ENCODE measurements at regions not wholly inside any gene's neighbourhood (a gene's known extent, or its start where the extent isn't known, plus 50 kb on each side); places are given as distances from the start of the nearest gene placed in this dataset.

GRCh38 chr5:58281189-58281588 lies 178.7 kb downstream of the PLK2 start:
- H3K9me3 ChIP-seq (ENCODE audit: insufficient read depth, low read length): no peaks in the 10 kb centered on the region
- no peak for DNase-seq (ENCODE audit: low read depth, low spot score)
- no peaks in the 10 kb centered on the region for H3K36me3 ChIP-seq (ENCODE audit: insufficient read depth, insufficient read length, low read length)

GRCh38 chr5:58279259-58279658 lies 180.6 kb downstream of the PLK2 start:
- TF ChIP-seq SUZ12 (IDR thresholded peaks at IDR 0.05; ENCODE audit: extremely low read depth, insufficient read depth, insufficient read length) (no peak), YY1 (IDR thresholded peaks at IDR 0.05; ENCODE audit: insufficient read depth, insufficient read length) (no peak), ZNF274 (IDR thresholded peaks at IDR 0.05; ENCODE audit: low read depth, low read length) (no peak)

More at GRCh38 chr5:58281189-58281588, 178.7 kb downstream of the PLK2 start:
- Histone ChIP-seq H3K4me3 (ENCODE audit: insufficient read length, low read depth) (no peak overlapping the region), H3K9ac (ENCODE audit: insufficient read length, low read depth) (no peak overlapping the region), H3K27me3 (ENCODE audit: insufficient read depth, insufficient read length) (no peaks in the 10 kb centered on the region), H3K4me1 (ENCODE audit: insufficient read depth, insufficient read length) (no peaks in the 10 kb centered on the region)
- no peak for TF ChIP-seq SUZ12 (IDR thresholded peaks at IDR 0.05; ENCODE audit: extremely low read depth, insufficient read depth, insufficient read length)
- no peak for TF ChIP-seq YY1 (IDR thresholded peaks at IDR 0.05; ENCODE audit: insufficient read depth, insufficient read length)
- TF ChIP-seq ZNF274 (IDR thresholded peaks at IDR 0.05; ENCODE audit: low read depth, low read length): no peak

GRCh38 chr5:58276431-58276830 lies 183.5 kb downstream of the PLK2 start:
- Histone ChIP-seq H3K9me3 (ENCODE audit: insufficient read depth, low read length) (no peaks in the 10 kb centered on the region), H3K4me3 (ENCODE audit: insufficient read length, low read depth) (no peak overlapping the region), H3K9ac (ENCODE audit: insufficient read length, low read depth) (no peak overlapping the region), H3K36me3 (ENCODE audit: insufficient read depth, insufficient read length, low read length) (no peaks in the 10 kb centered on the region), H3K4me1 (ENCODE audit: insufficient read depth, insufficient read length) (no peaks in the 10 kb centered on the region), H3K27me3 (ENCODE audit: insufficient read depth, insufficient read length) (no peaks in the 10 kb centered on the region)
- TF ChIP-seq YY1 (IDR thresholded peaks at IDR 0.05; ENCODE audit: insufficient read depth, insufficient read length) (no peak), SUZ12 (IDR thresholded peaks at IDR 0.05; ENCODE audit: extremely low read depth, insufficient read depth, insufficient read length) (no peak), ZNF274 (IDR thresholded peaks at IDR 0.05; ENCODE audit: low read depth, low read length) (no peak)
- no peak for DNase-seq (ENCODE audit: low read depth, low spot score)

More at GRCh38 chr5:58279259-58279658, 180.6 kb downstream of the PLK2 start:
- Histone ChIP-seq H3K9ac (ENCODE audit: insufficient read length, low read depth) (no peak overlapping the region), H3K27me3 (ENCODE audit: insufficient read depth, insufficient read length) (no peaks in the 10 kb centered on the region), H3K9me3 (ENCODE audit: insufficient read depth, low read length) (no peaks in the 10 kb centered on the region), H3K36me3 (ENCODE audit: insufficient read depth, insufficient read length, low read length) (no peaks in the 10 kb centered on the region), H3K4me1 (ENCODE audit: insufficient read depth, insufficient read length) (no peaks in the 10 kb centered on the region), H3K4me3 (ENCODE audit: insufficient read length, low read depth) (no peak overlapping the region)
- DNase-seq (ENCODE audit: low read depth, low spot score): no peak

GRCh38 chr5:58275516-58275915 lies 184.4 kb downstream of the PLK2 start:
- Histone ChIP-seq H3K36me3 (ENCODE audit: insufficient read depth, insufficient read length, low read length) (no peaks in the 10 kb centered on the region), H3K4me3 (ENCODE audit: insufficient read length, low read depth) (no peak overlapping the region), H3K9ac (ENCODE audit: insufficient read length, low read depth) (no peak overlapping the region), H3K27me3 (ENCODE audit: insufficient read depth, insufficient read length) (no peaks in the 10 kb centered on the region), H3K4me1 (ENCODE audit: insufficient read depth, insufficient read length) (no peaks in the 10 kb centered on the region), H3K9me3 (ENCODE audit: insufficient read depth, low read length) (no peaks in the 10 kb centered on the region)
- TF ChIP-seq SUZ12 (IDR thresholded peaks at IDR 0.05; ENCODE audit: extremely low read depth, insufficient read depth, insufficient read length): no peak
- DNase-seq (ENCODE audit: low read depth, low spot score): no peak

- H3K4me1 ChIP-seq (ENCODE audit: insufficient read depth, insufficient read length): no peaks in the 10 kb centered on the region
- no peak for DNase-seq (ENCODE audit: low read depth, low spot score)
- TF ChIP-seq SUZ12 (IDR thresholded peaks at IDR 0.05; ENCODE audit: extremely low read depth, insufficient read depth, insufficient read length): no peak
- no peak for TF ChIP-seq ZNF274 (IDR thresholded peaks at IDR 0.05; ENCODE audit: low read depth, low read length)
- no peak for TF ChIP-seq YY1 (IDR thresholded peaks at IDR 0.05; ENCODE audit: insufficient read depth, insufficient read length)
- no peaks in the 10 kb centered on the region for H3K27me3 ChIP-seq (ENCODE audit: insufficient read depth, insufficient read length)
- H3K9ac ChIP-seq (ENCODE audit: insufficient read length, low read depth): no peak overlapping the region
- H3K36me3 ChIP-seq (ENCODE audit: insufficient read depth, insufficient read length, low read length): no peaks in the 10 kb centered on the region
- H3K9me3 ChIP-seq (ENCODE audit: insufficient read depth, low read length): no peaks in the 10 kb centered on the region
- no peak overlapping the region for H3K4me3 ChIP-seq (ENCODE audit: insufficient read length, low read depth)
Measured at GRCh38 chr5:58274191-58274590, 185.7 kb downstream of the PLK2 start.

GRCh38 chr5:58273711-58274110 lies 186.2 kb downstream of the PLK2 start:
- H3K4me3 ChIP-seq (ENCODE audit: insufficient read length, low read depth): no peak overlapping the region
- no peaks in the 10 kb centered on the region for H3K9me3 ChIP-seq (ENCODE audit: insufficient read depth, low read length)
- no peaks in the 10 kb centered on the region for H3K27me3 ChIP-seq (ENCODE audit: insufficient read depth, insufficient read length)
- no peaks in the 10 kb centered on the region for H3K4me1 ChIP-seq (ENCODE audit: insufficient read depth, insufficient read length)
- no peak for DNase-seq (ENCODE audit: low read depth, low spot score)
- no peak overlapping the region for H3K9ac ChIP-seq (ENCODE audit: insufficient read length, low read depth)
- TF ChIP-seq ZNF274 (IDR thresholded peaks at IDR 0.05; ENCODE audit: low read depth, low read length): no peak
- TF ChIP-seq YY1 (IDR thresholded peaks at IDR 0.05; ENCODE audit: insufficient read depth, insufficient read length): no peak
- TF ChIP-seq SUZ12 (IDR thresholded peaks at IDR 0.05; ENCODE audit: extremely low read depth, insufficient read depth, insufficient read length): no peak
- H3K36me3 ChIP-seq (ENCODE audit: insufficient read depth, insufficient read length, low read length): no peaks in the 10 kb centered on the region

GRCh38 chr5:58268268-58268667 lies 191.6 kb downstream of the PLK2 start:
- Histone ChIP-seq H3K9ac (ENCODE audit: insufficient read length, low read depth) (no peak overlapping the region), H3K4me3 (ENCODE audit: insufficient read length, low read depth) (no peak overlapping the region), H3K36me3 (ENCODE audit: insufficient read depth, insufficient read length, low read length) (no peaks in the 10 kb centered on the region), H3K27me3 (ENCODE audit: insufficient read depth, insufficient read length) (no peaks in the 10 kb centered on the region), H3K4me1 (ENCODE audit: insufficient read depth, insufficient read length) (no peaks in the 10 kb centered on the region), H3K9me3 (ENCODE audit: insufficient read depth, low read length) (no peaks in the 10 kb centered on the region)
- no peak for DNase-seq (ENCODE audit: low read depth, low spot score)
- TF ChIP-seq YY1 (IDR thresholded peaks at IDR 0.05; ENCODE audit: insufficient read depth, insufficient read length) (no peak), ZNF274 (IDR thresholded peaks at IDR 0.05; ENCODE audit: low read depth, low read length) (no peak), SUZ12 (IDR thresholded peaks at IDR 0.05; ENCODE audit: extremely low read depth, insufficient read depth, insufficient read length) (no peak)

- Histone ChIP-seq H3K9me3 (ENCODE audit: insufficient read depth, low read length) (no peaks in the 10 kb centered on the region), H3K36me3 (ENCODE audit: insufficient read depth, insufficient read length, low read length) (no peaks in the 10 kb centered on the region), H3K4me3 (ENCODE audit: insufficient read length, low read depth) (no peak overlapping the region), H3K4me1 (ENCODE audit: insufficient read depth, insufficient read length) (no peaks in the 10 kb centered on the region), H3K9ac (ENCODE audit: insufficient read length, low read depth) (no peak overlapping the region), H3K27me3 (ENCODE audit: insufficient read depth, insufficient read length) (no peaks in the 10 kb centered on the region)
- no peak for DNase-seq (ENCODE audit: low read depth, low spot score)
- TF ChIP-seq SUZ12 (IDR thresholded peaks at IDR 0.05; ENCODE audit: extremely low read depth, insufficient read depth, insufficient read length): no peak
- TF ChIP-seq YY1 (IDR thresholded peaks at IDR 0.05; ENCODE audit: insufficient read depth, insufficient read length): no peak
- no peak for TF ChIP-seq ZNF274 (IDR thresholded peaks at IDR 0.05; ENCODE audit: low read depth, low read length)
Measured at GRCh38 chr5:58266402-58266801, 193.5 kb downstream of the PLK2 start.
